ENCODE measurements at regions not wholly inside any gene's neighbourhood (a gene's known extent, or its start where the extent isn't known, plus 50 kb on each side); places are given as distances from the start of the nearest gene placed in this dataset.

- Mint-ChIP-seq H3K27me3 (peaks cover 3% of the 10 kb centered on the region), H3K4me1 (ENCODE audit: low read depth) (peaks cover 13% of the 10 kb centered on the region), H3K36me3 (ENCODE audit: insufficient read depth) (no peaks in the 10 kb centered on the region), H3K4me3 (ENCODE audit: low read depth) (no peak overlapping the region), H3K27ac (no peak overlapping the region), H3K9me3 (ENCODE audit: low read depth) (no peaks in the 10 kb centered on the region)
- TF ChIP-seq CTCF (IDR thresholded peaks at IDR 0.05; ENCODE audit: unreplicated experiment) = no peak
- no peak for DNase-seq (ENCODE audit: low spot score, unreplicated experiment)
These were observed 298.3 kb downstream of the ENC1 start for GRCh38 chr5:74342182-74342581.

- no peaks in the 10 kb centered on the region for H3K9me3 Mint-ChIP-seq (ENCODE audit: low read depth)
- H3K4me1 Mint-ChIP-seq (ENCODE audit: low read depth) = peaks cover 18% of the 10 kb centered on the region
- H3K36me3 Mint-ChIP-seq (ENCODE audit: insufficient read depth) = no peaks in the 10 kb centered on the region
- TF ChIP-seq CTCF (IDR thresholded peaks at IDR 0.05; ENCODE audit: unreplicated experiment) = no peak
- peaks cover 3% of the 10 kb centered on the region for H3K27me3 Mint-ChIP-seq
- H3K4me3 Mint-ChIP-seq (ENCODE audit: low read depth) = no peak overlapping the region
- no peak for DNase-seq (ENCODE audit: low spot score, unreplicated experiment)
- H3K27ac Mint-ChIP-seq = no peak overlapping the region
These were observed 299.3 kb downstream of the ENC1 start for GRCh38 chr5:74341221-74341620.

- DNase-seq (ENCODE audit: low spot score, unreplicated experiment) = no peak
- Mint-ChIP-seq H3K27me3 (peaks cover 3% of the 10 kb centered on the region), H3K4me1 (ENCODE audit: low read depth) (peaks cover 18% of the 10 kb centered on the region), H3K4me3 (ENCODE audit: low read depth) (no peak overlapping the region), H3K27ac (no peak overlapping the region), H3K36me3 (ENCODE audit: insufficient read depth) (no peaks in the 10 kb centered on the region), H3K9me3 (ENCODE audit: low read depth) (no peaks in the 10 kb centered on the region)
- TF ChIP-seq CTCF (IDR thresholded peaks at IDR 0.05; ENCODE audit: unreplicated experiment) = no peak
These were observed 300.1 kb downstream of the ENC1 start for GRCh38 chr5:74340476-74340875.

- Mint-ChIP-seq H3K36me3 (ENCODE audit: insufficient read depth) (no peaks in the 10 kb centered on the region), H3K9me3 (ENCODE audit: low read depth) (no peaks in the 10 kb centered on the region), H3K4me3 (ENCODE audit: low read depth) (no peak overlapping the region), H3K4me1 (ENCODE audit: low read depth) (peaks cover 18% of the 10 kb centered on the region), H3K27me3 (peaks cover 3% of the 10 kb centered on the region), H3K27ac (no peak overlapping the region)
- DNase-seq (ENCODE audit: low spot score, unreplicated experiment) = no peak
- TF ChIP-seq CTCF (IDR thresholded peaks at IDR 0.05; ENCODE audit: unreplicated experiment) = no peak
These were observed 302.6 kb downstream of the ENC1 start for GRCh38 chr5:74337984-74338310.

GRCh38 chr5:74337254-74337983 is 303.1 kb downstream of the ENC1 start:
- Mint-ChIP-seq H3K27ac (peak overlapping the region; percentile 14), H3K27me3 (peaks cover 3% of the 10 kb centered on the region), H3K36me3 (ENCODE audit: insufficient read depth) (no peaks in the 10 kb centered on the region), H3K4me1 (ENCODE audit: low read depth) (peaks cover 18% of the 10 kb centered on the region), H3K9me3 (ENCODE audit: low read depth) (no peaks in the 10 kb centered on the region), H3K4me3 (ENCODE audit: low read depth) (no peak overlapping the region)
- no peak for TF ChIP-seq CTCF (IDR thresholded peaks at IDR 0.05; ENCODE audit: unreplicated experiment)
- DNase-seq (ENCODE audit: low spot score, unreplicated experiment) = no peak
